Prostate gland (tissue), 2 donors: ENCODE measurements at regions not wholly inside any gene's neighbourhood (a gene's known extent, or its start where the extent isn't known, plus 50 kb on each side); places are given as distances from the start of the nearest gene placed in this dataset.
"Not testable (repeated sequence)": the region's sequence is repeated elsewhere in the genome, so short reads cannot be mapped to it uniquely, and the experiment has no call there.

ENCODE experiments used
- DNase-seq: peaks from one replicate; pipeline ENCODE4 v3.0.0-alpha.2; 2019; ENCODE audit warnings: low spot score
- H3K27ac ChIP-seq, 2 donors: fragments of 200-600 bp; sonication (generic); 2 replicates each; pipeline ENCODE4 v1.5.1; 2017 to 2019
- H3K27me3 ChIP-seq: fragments of 200-600 bp; sonication (generic); replicated peaks from 2 replicates; pipeline ENCODE4 v1.5.1; 2019; ENCODE audit not compliant: insufficient read depth
- H3K36me3 ChIP-seq, 2 donors: fragments of 200-600 bp; sonication (generic); 1 replicate in 1 of 2; 2 replicates in 1 of 2; pipeline versions ENCODE4 v1.5.1 to v1.8.1; 2017 to 2019
- H3K4me1 ChIP-seq: fragments of 200-600 bp; sonication (generic); replicated peaks from 2 replicates; pipeline ENCODE4 v1.5.1; 2019
- H3K4me3 ChIP-seq, 2 donors: fragments of 200-600 bp; sonication (generic); 2 replicates each; pipeline ENCODE4 v1.5.1; 2017 to 2019
- H3K9me3 ChIP-seq: fragments of 200-600 bp; sonication (generic); 2 replicates; pipeline ENCODE4 v1.5.1; 2017
- CTCF ChIP-seq, 4 experiments: fragments of 200-600 bp in 2 of 4; fragments of 450-650 bp in 2 of 4; sonication (generic) in 2 of 4; IDR thresholded peaks; 1 replicate in 3 of 4; 2 replicates in 1 of 4; pipeline ENCODE4 v1.5.1; 2016 to 2019; ENCODE audit warnings: antibody characterized with exemption in 4 of 4, mild to moderate bottlenecking in 2 of 4, moderate library complexity in 2 of 4
- POLR2A ChIP-seq: fragments of 450-650 bp; IDR thresholded peaks from one replicate; pipeline ENCODE4 v1.6.1; 2016; ENCODE audit warnings: antibody characterized with exemption, mild to moderate bottlenecking
- POLR2AphosphoS5 ChIP-seq: sonication (generic); formaldehyde crosslinking; IDR thresholded peaks from one replicate; pipeline ENCODE4 v1.6.1; 2017; ENCODE audit warnings: antibody characterized with exemption
- WGBS: methylation state at CpG from one replicate; pipeline ENCODE4 v1.1.5; 2018; 5-methylcytosine and 5-hydroxymethylcytosine counted together
- intact Hi-C: fragments of 100-400 bp; cut with DNase I; formaldehyde crosslinking; loops from one replicate; pipeline ENCODE4 v1.14.2; 2022

GRCh38 chr1:204773246-204773645 is 87.7 kb upstream of the LRRN2 start:
- Histone ChIP-seq H3K4me1 (no peaks in the 10 kb centered on the region), H3K36me3 (no peaks in the 10 kb centered on the region), H3K27me3 (no peaks in the 10 kb centered on the region), H3K27ac (no peak overlapping the region), H3K9me3 (no peaks in the 10 kb centered on the region), H3K4me3 (no peak overlapping the region)
- intact Hi-C loops, result no loop called here
- no peak for DNase-seq
- 50% methylated on average over 1 of the region's 1 CpG for WGBS
- TF ChIP-seq POLR2A (no peak), POLR2AphosphoS5 (no peak), CTCF (IDR thresholded peaks at IDR 0.05) (no peak)

GRCh38 chr1:204775546-204775945 is 90.0 kb upstream of the LRRN2 start:
- no peak for DNase-seq
- 54% methylated on average over 4 of the region's 4 CpGs for WGBS
- Histone ChIP-seq H3K27ac (no peak overlapping the region), H3K27me3 (peaks cover 2% of the 10 kb centered on the region), H3K4me3 (no peak overlapping the region), H3K4me1 (no peaks in the 10 kb centered on the region), H3K36me3 (no peaks in the 10 kb centered on the region), H3K9me3 (no peaks in the 10 kb centered on the region)
- no peak for TF ChIP-seq CTCF (IDR thresholded peaks at IDR 0.05)
- no peak for TF ChIP-seq POLR2AphosphoS5
- TF ChIP-seq POLR2A, result no peak
- intact Hi-C loops, result no loop called here

GRCh38 chr1:204777591-204777990 is 92.1 kb upstream of the LRRN2 start:
- Histone ChIP-seq H3K27ac (no peak overlapping the region), H3K9me3 (no peaks in the 10 kb centered on the region), H3K27me3 (peaks cover 2% of the 10 kb centered on the region), H3K4me1 (no peaks in the 10 kb centered on the region), H3K36me3 (no peaks in the 10 kb centered on the region), H3K4me3 (no peak overlapping the region)
- intact Hi-C loops, result no loop called here
- TF ChIP-seq POLR2AphosphoS5 (no peak), CTCF (IDR thresholded peaks at IDR 0.05) (no peak), POLR2A (no peak)
- no peak for DNase-seq
- WGBS, result 88% methylated on average over 7 of the region's 7 CpGs

- H3K36me3 ChIP-seq, result no peaks in the 10 kb centered on the region
- 75% methylated on average over 3 of the region's 3 CpGs for WGBS
- no peak for DNase-seq
- H3K9me3 ChIP-seq, result no peaks in the 10 kb centered on the region
- no peak overlapping the region for H3K4me3 ChIP-seq
- peaks cover 2% of the 10 kb centered on the region for H3K27me3 ChIP-seq
- no peak overlapping the region for H3K27ac ChIP-seq
- no peaks in the 10 kb centered on the region for H3K4me1 ChIP-seq
- intact Hi-C loops, result no loop called here
- TF ChIP-seq POLR2AphosphoS5 (no peak), CTCF (IDR thresholded peaks at IDR 0.05) (no peak)
Measured at GRCh38 chr1:204780630-204781029, 90.0 kb upstream of the NFASC start.

- H3K4me1 ChIP-seq, result no peaks in the 10 kb centered on the region
- intact Hi-C loops, result no loop called here
- no peak for DNase-seq
- 60% methylated on average over 4 of the region's 4 CpGs for WGBS
- no peak overlapping the region for H3K27ac ChIP-seq
- no peaks in the 10 kb centered on the region for H3K36me3 ChIP-seq
- no peak for TF ChIP-seq CTCF (IDR thresholded peaks at IDR 0.05)
- no peak for TF ChIP-seq POLR2A
- no peak for TF ChIP-seq POLR2AphosphoS5
- peaks cover 2% of the 10 kb centered on the region for H3K27me3 ChIP-seq
- H3K9me3 ChIP-seq, result no peaks in the 10 kb centered on the region
- no peak overlapping the region for H3K4me3 ChIP-seq
Measured at GRCh38 chr1:204782118-204782700, 88.5 kb upstream of the NFASC start.

- H3K36me3 ChIP-seq, H3K9me3 ChIP-seq, H3K4me1 ChIP-seq, H3K27ac ChIP-seq, DNase-seq, intact Hi-C loops, H3K27me3 ChIP-seq, H3K4me3 ChIP-seq: not testable (repeated sequence)
- WGBS, result 81% methylated on average over 4 of the region's 4 CpGs
Measured at GRCh38 chr1:204785023-204785422, 85.6 kb upstream of the NFASC start.
